NCI-H2227 (cell line): ENCODE measurements at regions not wholly inside any gene's neighbourhood (a gene's known extent, or its start where the extent isn't known, plus 50 kb on each side); places are given as distances from the start of the nearest gene placed in this dataset.
"Not testable (repeated sequence)": the region's sequence is repeated elsewhere in the genome, so short reads cannot be mapped to it uniquely, and the experiment has no call there.

Experiments used
- DNase-seq: peaks from one replicate; lab custom pipeline; 2025; ENCODE audit not compliant: unreplicated experiment; lab: John Stamatoyannopoulos, UW

DNA sequence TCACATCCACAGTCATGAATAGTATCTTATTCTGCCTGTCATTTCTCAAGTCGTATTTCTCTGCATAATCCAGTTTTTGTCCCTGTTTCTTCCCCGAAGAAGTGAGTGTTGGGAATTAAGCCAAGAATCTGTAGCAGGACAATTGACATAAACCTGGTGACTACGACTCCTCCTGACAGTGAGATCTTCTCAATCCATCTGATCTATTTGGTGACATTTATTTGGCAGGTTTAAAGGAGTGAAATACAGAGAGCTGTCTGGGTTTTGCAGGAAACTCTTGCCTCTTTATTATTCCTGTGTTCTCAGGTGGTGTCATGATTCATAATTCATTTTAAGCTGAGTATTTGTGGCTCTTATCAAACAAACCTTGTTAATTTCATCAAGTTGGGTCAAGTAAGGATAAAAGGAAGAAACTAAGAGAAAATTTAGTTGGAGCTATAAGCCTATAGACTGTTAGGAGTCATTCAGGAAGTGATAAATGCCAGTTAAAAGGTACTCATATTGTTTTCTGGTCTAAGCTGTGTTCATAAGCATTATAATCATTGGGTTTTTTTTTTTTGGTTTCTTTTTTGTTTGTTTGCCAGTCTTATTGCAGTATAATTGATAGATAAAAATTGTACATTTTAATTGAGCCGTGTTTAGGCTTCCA lies 95.9 kb upstream of the PCSK1 start:
- no peak for DNase-seq

DNA sequence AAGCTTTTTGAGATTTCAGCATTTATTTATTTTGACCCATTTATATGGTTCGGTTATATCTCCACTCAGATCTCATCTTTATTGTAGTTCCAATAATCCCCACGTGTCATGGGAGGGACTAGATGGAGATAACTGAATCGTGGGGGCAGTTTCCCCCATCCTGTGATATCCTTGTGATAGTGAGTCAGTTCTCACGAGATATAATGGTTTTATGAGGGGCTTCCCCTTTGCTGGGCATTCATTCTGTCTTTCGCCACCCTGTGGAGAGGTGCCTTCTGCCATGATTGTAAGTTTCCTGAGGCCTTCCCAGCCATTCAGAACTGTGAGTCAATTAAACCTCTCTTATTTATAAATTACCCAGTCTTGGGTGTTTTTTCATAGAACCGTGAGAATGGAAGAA lies 96.5 kb upstream of the PCSK1 start:
- no peak for DNase-seq

DNA sequence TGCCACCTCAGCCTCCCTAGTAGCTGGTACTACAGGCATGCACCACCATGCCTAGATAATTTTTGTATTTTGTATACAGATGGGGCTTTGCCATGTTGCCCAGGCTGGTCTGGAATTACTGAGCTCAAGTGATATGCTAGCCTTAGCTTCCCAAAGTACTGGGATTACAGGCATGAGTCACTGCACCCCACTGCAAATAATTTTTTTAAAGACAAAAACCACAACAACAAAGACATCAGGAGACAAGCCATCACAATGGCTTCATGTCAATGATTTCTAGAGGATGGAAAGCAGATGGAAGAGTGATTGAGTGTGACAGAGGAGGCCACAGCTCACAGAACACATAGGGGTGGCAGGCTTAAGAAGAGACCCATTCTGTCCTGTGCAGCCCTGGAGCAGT lies 97.9 kb upstream of the PCSK1 start:
- no peak for DNase-seq

DNA sequence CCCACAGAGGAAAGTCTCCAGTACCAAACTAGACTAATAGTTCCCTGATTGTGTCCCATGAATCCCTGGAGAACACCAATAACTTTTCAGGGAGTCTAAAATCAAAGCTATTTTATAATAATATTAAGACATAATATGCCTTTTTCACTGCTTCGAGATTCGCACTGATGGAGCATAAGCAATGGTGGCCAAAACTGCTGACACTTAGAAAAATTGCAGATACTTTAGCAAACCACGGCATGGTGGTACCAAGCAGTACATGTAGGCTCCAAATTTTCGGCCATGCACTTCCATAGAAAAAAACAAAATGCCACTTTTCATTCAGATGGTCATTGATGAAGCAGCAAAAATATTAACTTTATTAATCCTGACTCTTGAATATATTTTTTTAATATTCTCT lies 100.3 kb upstream of the PCSK1 start:
- no peak for DNase-seq

DNA sequence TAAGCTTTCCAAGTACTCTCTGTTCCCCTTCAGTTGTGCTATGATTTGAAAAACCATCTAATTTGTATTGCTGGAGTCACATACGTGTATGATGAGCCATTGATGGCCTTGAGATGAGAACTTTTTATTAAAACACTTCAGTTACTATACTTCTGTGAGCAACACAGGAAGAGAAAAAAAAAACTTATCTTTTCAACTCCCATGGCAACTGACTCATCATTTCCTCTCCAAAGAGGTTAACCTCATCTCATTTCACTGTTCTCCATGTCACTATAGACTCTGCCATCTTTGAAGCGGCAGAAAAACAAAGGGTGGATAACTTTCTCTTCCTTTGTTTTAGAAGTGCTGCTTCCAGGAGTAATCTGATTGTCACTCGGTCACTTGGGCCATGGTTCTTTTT lies 104.3 kb upstream of the PCSK1 start:
- DNase-seq, result no peak

DNA sequence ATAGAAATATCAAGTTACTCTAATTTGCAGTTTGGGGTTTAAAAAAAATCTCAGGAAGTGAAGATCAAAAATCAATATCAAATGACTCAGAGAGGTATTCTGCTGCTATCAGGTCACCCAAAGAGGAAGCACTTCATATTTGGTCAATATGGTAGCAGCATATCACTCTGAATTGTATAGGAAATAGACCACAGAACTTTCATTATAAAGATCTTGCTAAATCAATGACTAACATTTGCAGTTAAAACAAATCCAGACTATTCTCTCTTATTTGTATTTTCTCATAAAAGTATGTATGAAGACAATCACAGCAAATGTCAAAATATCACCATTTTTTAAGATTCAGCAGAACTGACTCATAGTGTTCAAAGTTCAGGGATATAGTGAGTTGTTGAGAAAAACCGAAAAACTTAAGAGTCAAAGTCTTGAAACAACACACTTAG lies 105.8 kb upstream of the PCSK1 start:
- DNase-seq, result no peak

DNA sequence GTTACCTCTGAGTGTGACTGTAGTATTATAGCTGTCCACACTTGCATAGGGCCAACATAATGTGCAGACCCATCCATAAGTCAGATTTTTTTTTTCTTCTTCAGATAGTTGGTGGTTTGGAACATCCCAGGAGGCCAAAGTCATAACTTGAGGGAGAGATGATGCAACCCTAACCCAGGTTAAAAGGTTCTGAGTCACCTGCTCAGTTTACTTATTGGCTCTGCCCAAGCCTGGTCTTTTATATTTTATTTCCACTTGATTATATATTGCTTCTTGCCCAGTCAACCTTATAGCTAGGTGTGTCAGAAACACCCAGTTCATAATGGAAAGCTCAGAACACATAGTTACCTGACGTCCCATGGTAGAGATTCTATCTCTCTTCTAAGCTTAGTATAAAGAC lies 113.1 kb upstream of the PCSK1 start:
- no peak for DNase-seq

DNA sequence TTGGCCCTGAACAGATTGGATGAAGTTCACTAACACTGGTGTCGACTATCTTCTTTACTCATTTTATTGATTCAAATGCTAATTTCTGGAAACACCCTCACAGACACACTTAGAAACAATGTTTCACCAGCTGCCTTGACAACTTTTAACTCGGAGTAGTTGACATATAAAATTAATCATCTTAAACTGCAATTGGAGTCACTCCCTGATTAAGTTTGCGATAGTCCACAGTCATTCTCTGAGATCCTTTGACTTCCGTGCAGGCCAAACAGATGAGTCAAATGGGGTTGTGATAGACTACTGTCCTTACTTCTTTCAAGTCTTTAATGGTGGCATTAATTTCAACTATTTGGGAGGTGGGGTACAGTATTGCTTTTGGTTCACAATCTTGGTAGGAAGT lies 114.4 kb upstream of the PCSK1 start:
- no peak for DNase-seq

DNA sequence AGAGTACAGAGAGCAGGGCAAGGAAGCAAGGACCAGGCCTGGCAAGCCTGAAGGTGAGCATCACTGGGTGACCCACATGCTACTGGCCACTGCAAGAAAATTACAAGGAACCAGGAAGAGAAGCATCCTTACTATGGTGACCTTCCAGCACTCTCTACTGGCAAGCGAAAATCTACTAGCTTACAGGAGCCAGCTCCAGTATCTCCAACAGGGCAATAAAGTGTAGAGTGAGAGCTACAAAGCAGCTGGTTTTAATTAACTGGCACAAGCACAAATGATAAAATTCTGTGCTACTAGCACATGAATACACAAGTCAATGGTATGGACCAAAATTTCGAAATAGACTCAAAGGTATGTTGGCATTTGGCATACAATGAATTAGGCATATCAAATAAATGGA lies 113.3 kb upstream of the CAST start:
- no peak for DNase-seq

DNA sequence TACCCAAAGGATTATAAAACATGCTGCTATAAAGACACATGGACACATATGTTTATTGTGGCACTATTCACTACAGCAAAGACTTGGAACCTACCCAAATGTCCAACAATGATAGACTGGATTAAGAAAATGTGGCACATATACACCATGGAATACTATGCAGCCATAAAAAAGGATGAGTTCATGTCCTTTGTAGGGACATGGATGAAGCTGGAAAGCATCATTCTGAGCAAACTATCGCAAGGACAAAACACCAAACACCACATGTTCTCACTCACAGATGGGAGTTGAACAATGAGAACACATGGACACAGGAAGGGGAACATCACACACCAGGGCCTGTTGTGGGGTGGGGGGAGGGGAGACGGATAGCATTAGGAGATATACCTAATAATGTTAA lies 101.3 kb upstream of the CAST start:
- DNase-seq, result not testable (repeated sequence)

DNA sequence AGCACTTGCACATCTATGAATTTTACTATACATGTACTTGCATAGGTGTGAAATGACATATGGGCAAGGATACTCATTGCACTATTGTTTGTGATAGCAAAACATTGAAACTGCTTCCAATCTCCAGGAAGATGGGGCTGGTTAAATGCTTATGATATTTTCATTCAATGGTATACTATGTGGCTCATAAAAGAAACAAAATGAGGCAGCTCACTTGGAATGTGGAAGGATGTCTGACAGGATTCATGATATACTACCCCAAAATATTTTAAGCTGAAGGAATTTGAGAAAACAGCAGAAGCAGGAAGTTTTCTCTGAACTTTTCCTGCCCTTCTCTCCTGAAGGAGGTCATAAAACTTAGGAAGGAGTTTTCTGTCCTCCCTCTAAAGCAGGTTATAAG lies 99.6 kb upstream of the CAST start:
- no peak for DNase-seq

DNA sequence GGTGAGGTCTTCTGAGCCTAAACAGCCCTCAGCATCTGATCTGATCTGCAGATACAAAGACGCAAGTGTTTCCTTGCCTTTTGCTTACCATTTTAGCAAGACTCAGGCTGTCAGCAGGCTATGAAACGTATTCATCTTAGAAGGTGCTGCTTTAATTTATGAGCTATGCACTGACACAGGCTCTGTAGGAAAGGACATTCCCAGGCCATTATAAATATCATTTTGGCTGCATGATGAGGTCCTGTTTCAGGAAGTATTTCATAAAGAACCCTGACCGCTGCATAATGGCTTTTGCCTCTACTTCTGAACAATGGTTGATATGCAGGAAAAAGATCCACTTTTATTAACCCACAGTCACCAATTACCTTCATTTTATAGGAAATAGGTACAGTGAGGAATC lies 98.4 kb upstream of the CAST start:
- DNase-seq, result no peak

DNA sequence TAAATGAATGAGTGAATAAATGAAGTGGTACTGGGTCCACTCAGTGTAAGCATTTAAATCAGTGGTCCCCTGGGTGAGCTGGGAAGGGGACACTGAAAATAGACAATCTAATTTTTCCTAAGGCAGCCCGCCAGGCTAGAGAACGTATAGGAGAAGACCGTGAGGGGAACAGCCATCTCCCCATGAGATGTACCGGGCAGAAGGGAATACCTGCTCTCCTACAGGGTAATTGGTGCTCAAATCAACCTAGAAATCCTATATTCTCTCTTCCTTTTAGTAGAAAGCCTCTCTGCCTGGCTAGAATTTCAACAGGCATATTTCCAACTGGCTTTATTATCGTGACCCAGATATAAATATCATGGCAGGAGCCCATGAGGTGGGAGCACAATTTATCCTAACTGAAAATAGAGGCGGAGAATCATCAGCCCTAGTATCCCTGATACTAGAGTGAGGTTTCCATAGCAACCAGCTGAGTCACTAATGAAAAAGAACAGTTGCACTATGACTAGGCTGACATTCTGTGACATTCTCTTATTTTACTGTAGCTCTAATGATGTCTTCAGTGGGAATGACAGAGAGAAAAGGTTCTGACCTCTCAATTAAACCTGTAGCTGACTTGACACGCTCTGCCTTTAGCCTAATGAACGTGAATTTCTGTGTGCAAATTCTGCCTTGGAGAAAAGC lies 96.5 kb upstream of the CAST start:
- DNase-seq, result peak; percentile 74

DNA sequence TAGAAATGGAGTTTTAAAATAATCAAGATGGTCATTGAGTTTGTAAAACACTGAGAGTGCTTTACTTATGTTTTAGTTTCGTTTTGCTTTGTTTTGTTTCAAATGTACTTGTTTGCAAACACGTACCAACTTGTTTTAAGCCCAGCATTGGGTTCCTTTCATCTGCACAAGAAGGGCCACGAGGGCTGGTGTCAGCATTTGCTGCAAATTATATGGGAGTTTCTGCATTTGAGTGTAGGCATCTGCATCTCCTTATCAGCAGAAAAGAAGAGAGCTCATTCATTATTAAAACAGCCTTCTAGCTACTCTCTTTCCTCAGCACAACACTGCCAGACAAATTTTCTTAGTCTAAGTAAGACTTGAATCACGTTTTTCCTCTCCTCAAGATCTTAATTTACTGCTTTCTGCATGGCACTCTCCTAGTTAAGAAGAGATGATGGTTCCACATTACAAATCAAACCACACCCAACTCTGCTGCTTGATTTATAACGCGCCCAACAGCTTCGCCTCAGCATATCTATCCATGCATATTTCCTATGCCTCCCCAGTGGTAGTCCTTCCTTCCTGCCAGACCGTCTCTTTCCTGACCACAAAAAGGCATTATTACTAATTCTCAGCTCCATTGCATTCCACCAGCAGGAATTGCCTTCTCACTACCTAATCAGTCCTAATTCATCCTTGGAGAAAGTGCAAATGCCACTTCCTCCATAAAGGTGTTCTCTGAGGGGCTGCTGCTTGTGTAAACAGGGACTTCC lies 95.2 kb upstream of the CAST start:
- DNase-seq, result peak; percentile 4

DNA sequence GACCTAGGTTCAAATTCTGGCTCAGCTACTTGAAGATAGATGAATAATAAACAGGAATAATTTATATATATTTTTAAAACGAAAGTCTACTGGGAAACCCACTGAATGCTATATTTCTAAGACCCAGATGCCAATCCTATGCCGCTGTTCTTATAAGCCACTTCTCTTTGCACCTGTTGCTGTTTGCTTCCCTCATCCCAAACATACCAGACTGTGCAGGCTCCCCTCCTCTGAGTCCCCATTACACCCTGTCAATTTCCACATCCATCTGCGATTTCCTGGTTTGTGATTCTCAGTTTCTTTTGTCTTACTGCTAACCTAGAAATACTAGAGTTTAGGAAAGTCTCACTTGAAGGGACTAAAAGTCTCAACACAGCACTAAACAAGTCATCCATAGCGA lies 92.8 kb upstream of the CAST start:
- DNase-seq, result no peak

DNA sequence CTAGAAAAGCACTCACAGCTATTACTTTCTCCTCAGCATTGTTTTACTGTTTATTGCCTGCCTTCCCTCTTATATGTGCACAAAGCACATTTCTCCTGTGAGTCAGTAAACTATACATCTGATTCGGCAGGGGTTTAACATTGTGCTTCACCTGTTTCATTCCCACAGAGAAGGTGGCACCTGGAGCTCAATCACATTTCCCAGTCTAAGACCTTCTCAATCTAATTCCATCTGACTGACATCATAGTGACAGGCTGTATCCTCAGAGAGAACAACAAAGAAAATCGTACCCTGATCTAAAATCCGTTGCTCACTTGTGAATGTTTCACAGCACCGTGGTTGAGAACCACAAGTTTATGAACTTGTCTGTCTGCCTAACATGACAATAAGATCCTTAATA lies 92.4 kb upstream of the CAST start:
- DNase-seq, result no peak

DNA sequence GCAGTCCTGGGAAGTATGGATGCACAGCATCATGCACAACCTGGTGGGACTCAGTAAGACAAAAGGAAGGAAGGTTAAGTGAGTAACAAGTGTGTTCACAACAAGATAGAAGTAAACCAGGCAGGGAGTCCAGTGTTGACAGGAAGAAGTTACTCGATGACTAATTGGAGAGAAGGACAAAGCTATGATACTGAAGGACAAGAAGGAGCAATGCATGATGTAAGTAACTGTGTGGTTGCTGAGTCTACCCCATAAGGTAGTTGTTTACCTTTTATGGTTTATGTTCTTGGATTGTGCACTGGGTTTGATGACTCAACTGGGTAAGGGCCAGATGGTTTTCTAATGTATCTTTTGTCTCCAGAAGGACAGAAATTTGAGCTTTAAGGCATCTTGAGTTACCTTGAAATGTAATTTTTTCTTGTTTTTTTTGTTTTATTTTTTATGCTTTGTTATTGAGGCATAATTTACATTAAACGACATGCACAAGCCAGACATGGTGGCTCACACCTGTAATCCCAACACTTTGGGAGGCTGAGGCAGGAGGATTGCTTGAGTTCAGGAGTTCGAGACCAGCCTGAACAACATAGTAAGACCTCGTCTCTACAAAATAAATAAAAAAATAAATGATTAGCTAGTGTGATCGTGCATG lies 89.2 kb upstream of the CAST start:
- no peak for DNase-seq

DNA sequence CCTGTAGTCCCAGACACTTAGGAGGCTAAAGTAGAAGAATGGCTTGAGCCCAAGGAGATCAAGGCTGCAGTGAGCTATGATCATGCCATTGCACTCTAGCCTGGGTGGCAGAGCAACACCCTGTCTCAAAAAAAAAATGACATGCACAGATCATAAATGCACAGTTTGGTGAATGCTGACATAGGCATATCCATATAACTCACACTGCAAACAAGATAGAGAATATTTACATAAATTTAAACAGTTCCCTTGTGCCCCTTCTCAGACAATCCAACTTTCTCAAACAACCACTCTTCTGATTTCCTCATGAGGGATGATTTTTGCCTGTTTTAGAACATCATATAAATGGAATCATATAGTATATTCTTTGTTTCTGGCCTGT lies 88.7 kb upstream of the CAST start:
- DNase-seq, result no peak

DNA sequence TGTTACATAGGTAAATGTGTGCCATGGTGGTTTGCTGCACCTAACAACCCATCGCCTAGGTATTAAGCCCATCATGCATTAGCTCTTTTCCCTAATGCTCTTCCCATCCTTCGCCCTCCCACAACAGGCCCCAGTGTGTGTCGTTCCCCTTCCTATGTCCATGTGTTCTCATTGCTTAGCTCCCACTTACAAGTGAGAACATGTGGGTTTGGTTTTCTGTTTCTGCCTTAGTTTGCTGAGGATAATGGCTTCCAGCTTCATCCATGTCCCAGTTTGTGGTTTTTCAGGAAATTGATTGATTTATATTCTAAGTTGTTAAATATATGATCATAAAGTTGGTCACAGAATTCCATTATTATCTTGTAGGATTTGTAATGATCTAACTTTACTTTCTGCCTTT lies 85.3 kb upstream of the CAST start:
- DNase-seq, result no peak

DNA sequence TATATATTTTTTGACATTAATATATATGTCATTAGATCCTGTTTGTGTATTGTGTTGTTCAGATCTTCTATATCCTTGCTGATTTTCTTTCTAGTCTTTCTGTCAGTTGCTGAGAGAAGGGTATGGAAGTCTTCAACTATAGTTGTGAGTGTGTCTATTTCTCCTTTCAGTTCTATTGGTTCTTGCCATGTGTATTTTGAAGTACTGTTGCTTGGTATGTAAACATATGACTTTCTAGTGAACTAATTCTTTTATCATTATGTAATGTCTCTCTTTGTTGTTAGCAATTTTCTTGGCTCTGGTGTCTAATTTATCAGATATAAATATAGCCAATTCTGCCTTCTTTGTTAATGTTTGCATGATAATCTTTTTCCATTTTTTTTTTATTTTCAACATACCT lies 84.3 kb upstream of the CAST start:
- no peak for DNase-seq

DNA sequence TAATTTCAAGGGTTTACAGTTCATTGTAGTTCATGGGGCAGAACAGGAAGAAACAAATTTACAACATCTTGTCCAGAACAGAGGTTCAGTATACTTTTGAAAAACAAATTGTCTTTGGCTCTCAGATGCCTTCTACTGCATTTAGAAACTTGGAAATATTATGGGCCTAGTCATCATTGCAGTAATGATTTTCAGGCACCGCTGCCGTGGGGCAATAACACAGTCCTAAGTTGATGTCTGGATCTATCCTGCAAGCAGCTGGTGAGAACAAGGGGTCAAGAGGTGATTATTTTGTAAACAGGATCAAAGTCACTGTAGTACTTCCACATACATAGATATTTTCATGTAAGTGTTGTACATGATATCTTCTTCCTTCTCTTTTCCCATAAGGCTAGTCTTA lies 82.5 kb upstream of the CAST start:
- no peak for DNase-seq

DNA sequence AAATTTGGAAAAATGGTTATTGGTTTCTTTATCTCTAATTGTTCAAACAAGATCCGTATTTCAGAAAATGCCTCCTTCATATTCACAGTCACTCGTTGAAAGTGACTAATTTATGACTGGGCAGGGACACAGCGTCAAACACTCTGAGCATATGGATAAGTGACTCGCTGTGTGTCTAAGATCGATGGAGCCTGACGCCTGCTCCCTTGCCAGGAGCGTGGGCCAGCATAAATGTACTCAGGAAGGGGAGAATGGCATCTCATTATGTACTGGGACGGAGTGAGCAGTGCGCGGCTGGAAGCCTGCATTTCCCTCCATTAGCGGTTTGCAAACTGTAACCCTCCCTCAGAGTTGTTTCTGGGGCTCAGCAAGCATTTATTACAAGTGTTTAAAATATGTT lies 79.8 kb upstream of the CAST start:
- DNase-seq, result peak; percentile 62
